GM19372 (cell line): ENCODE measurements at regions not wholly inside any gene's neighbourhood (a gene's known extent, or its start where the extent isn't known, plus 50 kb on each side); places are given as distances from the start of the nearest gene placed in this dataset.

Experiments used
- ATAC-seq: cut with Tn5 transposase; IDR thresholded peaks from one replicate; pipeline ENCODE4 v1.9.1; 2021; ENCODE audit warnings: mild to moderate bottlenecking, low read depth, moderate library complexity; ENCODE audit not compliant: unreplicated experiment

- no peak for ATAC-seq
Observed at GRCh38 chr4:59831746-59832145, 1368.4 kb upstream of the ADGRL3 start.

- ATAC-seq: no peak
Observed at GRCh38 chr4:59834943-59835342, 1365.2 kb upstream of the ADGRL3 start.

GRCh38 chr4:59837751-59838150 lies 1362.4 kb upstream of the ADGRL3 start:
- no peak for ATAC-seq

DNA sequence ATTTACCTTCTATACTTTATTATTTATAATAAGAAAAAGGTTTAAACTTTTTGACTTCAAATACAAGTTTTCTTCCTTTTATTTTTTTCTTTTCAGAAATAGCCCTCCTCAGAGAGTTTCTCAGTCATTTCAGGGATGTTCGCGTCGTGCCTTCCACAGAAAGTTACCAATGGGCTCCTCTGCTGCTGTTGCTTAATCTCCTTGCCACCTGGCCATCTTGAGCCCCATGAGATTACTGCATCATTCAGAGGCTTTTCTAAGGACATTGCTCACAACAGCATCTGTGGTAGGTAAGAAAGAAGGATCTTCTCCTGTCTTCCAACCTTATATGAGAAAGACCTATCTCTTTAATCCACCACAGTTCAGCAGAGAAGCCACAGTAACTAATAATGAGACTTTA lies 1361.9 kb upstream of the ADGRL3 start:
- ATAC-seq: no peak

GRCh38 chr4:59841698-59842097 lies 1358.4 kb upstream of the ADGRL3 start:
- ATAC-seq: no peak

GRCh38 chr4:59848457-59848856 lies 1351.7 kb upstream of the ADGRL3 start:
- ATAC-seq: no peak

DNA sequence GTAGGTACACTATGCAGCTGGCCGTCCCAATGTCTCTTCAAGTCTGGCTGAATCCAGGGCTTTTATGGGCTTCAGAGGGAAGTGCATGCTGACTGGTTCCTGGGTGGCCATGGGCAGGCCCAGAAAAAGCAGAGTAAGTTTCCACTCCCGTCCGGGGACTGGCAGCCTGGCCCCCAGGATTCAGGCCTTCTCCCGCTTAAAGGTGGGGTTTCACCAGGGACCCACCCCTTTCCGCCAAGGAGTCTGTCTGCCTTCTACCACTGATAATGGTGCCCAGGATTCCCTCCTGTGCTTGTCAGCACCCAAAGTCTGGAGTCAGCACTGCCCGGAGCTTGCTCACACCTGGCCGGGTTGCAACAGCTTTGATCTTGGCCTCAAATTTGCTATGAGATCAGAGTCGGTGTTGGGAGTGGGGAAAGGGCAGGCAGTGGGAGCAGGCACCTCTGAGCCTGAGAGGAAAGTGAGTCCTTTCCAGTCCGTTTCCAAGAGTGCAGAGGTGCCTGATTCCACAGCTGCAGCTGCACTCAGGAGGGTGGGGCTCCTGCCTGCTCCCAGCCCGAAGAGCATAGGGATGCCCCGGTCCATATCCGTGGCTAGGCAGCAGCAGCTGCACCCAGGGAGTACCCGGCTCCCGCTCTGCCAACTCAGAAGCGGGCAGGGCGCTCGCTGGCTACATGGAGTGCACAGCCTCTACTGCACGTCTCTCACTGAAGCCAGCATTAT lies 1344.3 kb upstream of the ADGRL3 start:
- no peak for ATAC-seq

DNA sequence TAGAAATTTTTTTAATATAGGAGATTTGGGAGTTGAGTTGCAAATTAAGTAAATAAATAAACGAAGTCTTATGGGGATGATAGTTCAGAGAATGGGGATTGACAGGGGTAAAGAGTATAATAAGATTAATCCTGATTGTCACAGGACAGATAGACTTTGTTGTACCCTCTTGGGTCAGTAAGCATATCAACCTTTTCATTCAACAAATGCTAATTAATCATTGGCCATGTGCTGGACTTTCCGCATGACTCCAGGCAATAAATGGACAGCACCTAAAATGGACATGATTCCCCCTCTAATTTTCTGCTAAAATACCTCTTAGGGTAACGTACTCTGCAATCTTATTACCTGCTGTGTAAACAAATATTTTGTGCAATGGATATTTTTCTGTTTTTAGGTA lies 1331.1 kb upstream of the ADGRL3 start:
- no peak for ATAC-seq

- no peak for ATAC-seq
Observed at GRCh38 chr4:59869559-59869958, 1330.6 kb upstream of the ADGRL3 start.

- ATAC-seq: no peak
Observed at GRCh38 chr4:59881632-59882031, 1318.5 kb upstream of the ADGRL3 start.

DNA sequence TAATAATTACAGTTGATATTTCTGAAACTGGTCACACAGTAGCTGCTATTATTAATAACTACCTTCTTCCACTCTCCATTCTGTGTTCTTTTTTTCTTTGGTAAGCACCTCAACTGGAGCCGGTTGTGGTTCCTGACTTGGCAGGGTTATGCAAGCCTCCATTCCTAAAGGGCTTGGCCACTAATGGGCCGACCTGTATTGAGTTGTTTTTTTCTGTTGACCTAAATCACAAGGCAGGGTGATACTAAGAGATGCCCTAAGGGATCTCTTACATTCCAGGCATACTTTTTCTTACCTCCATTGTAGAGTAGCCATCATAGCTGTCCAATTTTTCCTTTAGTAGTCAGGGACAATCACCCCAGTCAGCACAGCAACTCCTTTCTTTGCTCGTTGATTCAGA lies 1295.8 kb upstream of the ADGRL3 start:
- ATAC-seq: no peak

DNA sequence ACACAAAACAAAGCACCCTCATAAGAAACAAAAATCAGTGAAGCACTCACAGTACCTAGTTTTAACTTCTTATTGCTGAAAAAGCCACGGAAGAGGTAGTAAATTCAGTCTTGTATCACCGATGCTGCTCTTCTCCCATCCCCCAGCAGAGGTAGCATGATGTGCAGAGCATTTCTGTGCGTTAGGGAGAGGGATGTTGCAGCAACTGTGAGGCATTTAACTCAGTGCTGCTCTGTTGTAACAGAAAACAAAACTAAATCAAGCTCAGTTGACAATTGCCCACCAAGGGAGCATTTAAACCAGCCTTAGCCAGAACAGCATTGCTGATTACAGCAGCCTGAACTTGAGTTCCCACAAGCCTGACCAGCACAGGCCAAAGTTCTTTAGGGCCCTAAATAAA lies 1279.7 kb upstream of the ADGRL3 start:
- no peak for ATAC-seq

DNA sequence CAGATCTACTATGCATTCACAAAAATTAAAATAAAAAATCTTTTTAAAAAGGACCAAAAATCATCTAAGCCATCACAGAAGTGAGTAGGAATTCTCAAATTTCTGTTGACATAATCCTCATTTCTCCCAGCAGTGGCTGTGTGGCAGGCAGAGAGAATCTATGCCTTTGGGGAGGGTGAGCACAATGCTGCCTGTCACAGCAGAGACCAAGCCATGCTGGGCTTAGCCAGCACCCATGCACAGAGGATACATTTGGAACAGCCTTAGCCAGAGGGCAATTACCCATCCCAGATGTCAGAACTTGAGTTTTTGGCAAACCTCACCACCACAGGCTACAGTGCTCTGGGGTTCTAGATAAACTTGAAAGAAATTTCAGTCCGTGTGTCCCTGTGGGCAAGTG lies 1274.8 kb upstream of the ADGRL3 start:
- no peak for ATAC-seq

DNA sequence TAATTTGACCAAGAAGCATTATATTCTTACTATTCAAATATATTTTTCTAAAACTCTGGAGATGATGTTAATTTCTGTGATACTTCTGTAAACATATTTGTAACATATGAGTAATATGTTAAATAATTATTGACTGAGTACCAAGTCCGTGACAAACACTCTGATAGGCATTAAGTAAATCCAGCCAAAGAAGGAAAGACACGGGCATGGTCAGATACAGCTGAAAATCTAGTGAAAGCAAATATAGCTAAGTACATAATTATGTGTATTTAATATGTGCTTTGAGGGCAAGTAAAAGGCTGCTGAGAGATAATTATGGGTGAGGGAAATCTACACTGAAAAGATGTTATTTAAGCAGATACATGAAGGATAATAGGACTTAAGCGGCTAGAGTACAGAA lies 1263.6 kb upstream of the ADGRL3 start:
- no peak for ATAC-seq

DNA sequence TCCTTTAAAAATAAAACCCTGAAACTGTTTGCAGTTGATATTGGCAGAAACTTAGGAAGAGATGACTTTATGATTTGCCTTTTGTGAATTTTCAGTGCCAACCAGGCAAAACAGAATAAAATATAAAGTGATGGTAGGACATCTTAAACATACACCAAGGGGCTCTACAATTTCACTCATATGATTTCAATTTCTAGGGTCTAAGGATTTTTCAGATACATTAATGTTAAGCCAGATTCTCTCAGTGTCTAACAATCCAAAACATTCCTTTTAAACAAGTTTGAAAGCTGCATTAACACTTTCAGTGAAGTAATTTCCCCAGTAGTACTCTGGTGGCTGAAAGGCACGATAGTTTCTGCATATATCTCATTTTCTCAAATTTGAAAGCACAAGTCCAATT lies 1262.0 kb upstream of the ADGRL3 start:
- no peak for ATAC-seq

DNA sequence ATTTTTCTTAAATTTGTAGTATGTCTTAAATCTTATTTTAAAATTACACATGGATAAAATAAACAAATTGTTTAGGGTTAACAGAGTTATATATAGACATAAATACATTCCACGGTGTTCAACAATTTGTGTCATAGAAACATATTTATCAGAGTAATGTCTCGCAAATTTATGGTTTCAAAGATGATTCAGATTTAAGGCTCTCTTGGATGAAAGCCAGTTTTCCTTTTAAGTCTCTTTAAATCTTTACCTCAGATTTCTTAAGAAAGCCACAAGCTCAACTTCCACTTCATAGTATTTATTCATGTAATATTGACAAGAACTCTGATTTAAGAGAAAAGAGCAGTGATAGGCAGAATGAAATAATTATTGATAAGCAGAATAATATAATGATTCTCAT lies 1254.8 kb upstream of the ADGRL3 start:
- ATAC-seq: no peak

DNA sequence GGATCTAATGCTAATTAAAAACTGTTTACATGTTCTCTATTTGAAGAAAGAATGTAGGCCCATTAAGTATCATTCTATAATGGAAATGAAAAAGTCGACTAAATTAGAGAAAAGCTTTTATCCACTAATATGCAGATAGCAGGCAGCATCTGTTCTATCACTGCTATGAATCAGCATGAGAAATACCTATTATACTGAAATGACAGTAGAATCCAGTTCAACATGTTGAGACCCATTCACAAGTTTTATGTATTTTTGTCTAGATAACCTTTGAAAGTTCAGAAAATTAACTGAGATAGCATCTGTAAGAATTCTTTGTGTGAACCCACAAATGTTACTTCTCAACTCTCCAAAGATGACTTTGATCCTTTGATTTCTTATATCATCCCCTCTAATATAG lies 1254.4 kb upstream of the ADGRL3 start:
- no peak for ATAC-seq

DNA sequence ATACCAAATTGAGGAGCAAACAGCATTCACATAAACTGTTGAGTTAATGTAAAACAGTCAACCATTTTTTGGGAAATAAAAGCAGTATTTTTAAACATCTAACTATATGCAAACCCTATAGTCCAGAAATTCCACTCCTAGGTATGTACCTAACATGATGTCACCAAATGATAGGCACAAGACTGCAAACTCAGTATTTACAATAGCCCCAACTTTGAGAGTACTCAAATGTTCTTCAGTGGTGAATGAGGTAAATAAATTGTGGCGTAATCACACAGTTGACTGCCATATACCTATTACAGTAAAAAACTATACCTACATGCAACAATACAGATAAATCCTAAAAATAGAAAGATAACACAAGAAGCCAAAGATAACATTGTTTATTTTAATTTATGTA lies 1243.8 kb upstream of the ADGRL3 start:
- ATAC-seq: no peak

GRCh38 chr4:59960143-59960542 lies 1240.0 kb upstream of the ADGRL3 start:
- no peak for ATAC-seq

DNA sequence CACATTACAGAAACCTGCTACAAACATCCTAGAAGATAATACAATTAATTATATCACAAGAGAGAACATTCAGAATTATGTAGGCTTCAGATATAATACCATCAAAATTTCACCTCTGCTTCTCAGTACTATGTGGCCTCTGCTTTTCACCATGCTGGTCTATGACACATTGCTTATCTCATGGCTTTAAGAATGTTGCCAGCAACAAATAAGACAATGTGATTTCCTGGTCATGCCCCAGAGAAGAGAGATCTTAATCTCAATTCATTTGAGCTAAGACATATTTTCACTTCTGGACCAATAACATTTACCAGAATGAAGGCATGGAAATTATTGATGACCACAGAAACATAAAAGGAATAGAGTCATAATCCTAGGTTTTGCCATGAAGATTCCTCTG lies 1233.4 kb upstream of the ADGRL3 start:
- no peak for ATAC-seq

GRCh38 chr4:59968796-59969195 lies 1231.3 kb upstream of the ADGRL3 start:
- no peak for ATAC-seq

GRCh38 chr4:59969909-59970308 lies 1230.2 kb upstream of the ADGRL3 start:
- no peak for ATAC-seq

- no peak for ATAC-seq
Observed at GRCh38 chr4:59971952-59972351, 1228.2 kb upstream of the ADGRL3 start.
